AG04450 (cell line): ENCODE measurements at regions not wholly inside any gene's neighbourhood (a gene's known extent, or its start where the extent isn't known, plus 50 kb on each side); places are given as distances from the start of the nearest gene placed in this dataset.

ENCODE experiments used
- CTCF ChIA-PET: fragments of 300-600, 350-600 bp; formaldehyde crosslinking; extraction: SDS; loops from one replicate; lab custom pipeline; 2022; ENCODE audit warnings: antibody characterized with exemption, inconsistent platforms; lab: Charles Lee
- POLR2A ChIA-PET: fragments of 350-600 bp; formaldehyde crosslinking; extraction: SDS; loops from one replicate; lab custom pipeline; 2021; ENCODE audit warnings: antibody characterized with exemption, inconsistent platforms; lab: Yijun Ruan, JAX
- DNase-seq: peaks from one replicate; pipeline ENCODE4 v3.0.0-alpha.2; 2011; ENCODE audit warnings: low read depth, low spot score
- H3K27ac ChIP-seq: one replicate; pipeline ENCODE4 v1.5.1; 2012; ENCODE audit warnings: low read depth, low read length, control low read depth
- H3K27me3 ChIP-seq: one replicate; pipeline ENCODE4 v1.6.0; 2012; ENCODE audit warnings: low read length; ENCODE audit not compliant: control insufficient read depth, insufficient read depth
- H3K4me3 ChIP-seq: 2 replicates; pipeline ENCODE4 v1.5.1; 2011; ENCODE audit warnings: mild to moderate bottlenecking, low read depth, low read length, control low read depth
- H3K9me3 ChIP-seq: 2 replicates; pipeline ENCODE4 v1.5.1; 2012; ENCODE audit warnings: low read length; ENCODE audit not compliant: control insufficient read depth, insufficient read depth
- TF ChIP-seq, protein P1 (sequence below): IDR thresholded peaks from 2 replicates; pipeline ENCODE4 v1.5.1; 2011; ENCODE audit warnings: low read depth, low read length, control low read depth, inconsistent platforms

DNA sequence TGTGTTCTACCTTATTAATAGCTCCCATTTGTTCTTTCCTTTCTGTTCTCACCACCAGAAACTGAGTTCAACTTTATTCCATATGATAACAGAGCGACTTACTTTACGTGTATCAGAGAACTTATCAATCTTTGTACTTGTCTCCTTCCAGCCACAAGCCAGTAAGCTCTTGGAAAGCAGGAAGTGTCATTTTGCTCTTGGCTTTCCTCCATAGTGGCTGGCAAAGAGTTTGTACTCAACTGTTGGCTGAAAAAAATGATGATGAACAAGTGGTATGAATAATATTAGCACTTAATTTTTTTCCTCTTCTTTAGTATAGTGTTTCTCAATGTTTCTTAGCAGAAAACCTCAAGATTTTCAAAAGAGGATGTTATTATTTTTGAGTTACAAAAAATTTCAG lies 182.4 kb upstream of the TOM1L1 start:
- DNase-seq, result no peak
- POLR2A ChIA-PET, result no interaction called here
- CTCF ChIA-PET, result no interaction called here
- TF ChIP-seq, protein P1, sequence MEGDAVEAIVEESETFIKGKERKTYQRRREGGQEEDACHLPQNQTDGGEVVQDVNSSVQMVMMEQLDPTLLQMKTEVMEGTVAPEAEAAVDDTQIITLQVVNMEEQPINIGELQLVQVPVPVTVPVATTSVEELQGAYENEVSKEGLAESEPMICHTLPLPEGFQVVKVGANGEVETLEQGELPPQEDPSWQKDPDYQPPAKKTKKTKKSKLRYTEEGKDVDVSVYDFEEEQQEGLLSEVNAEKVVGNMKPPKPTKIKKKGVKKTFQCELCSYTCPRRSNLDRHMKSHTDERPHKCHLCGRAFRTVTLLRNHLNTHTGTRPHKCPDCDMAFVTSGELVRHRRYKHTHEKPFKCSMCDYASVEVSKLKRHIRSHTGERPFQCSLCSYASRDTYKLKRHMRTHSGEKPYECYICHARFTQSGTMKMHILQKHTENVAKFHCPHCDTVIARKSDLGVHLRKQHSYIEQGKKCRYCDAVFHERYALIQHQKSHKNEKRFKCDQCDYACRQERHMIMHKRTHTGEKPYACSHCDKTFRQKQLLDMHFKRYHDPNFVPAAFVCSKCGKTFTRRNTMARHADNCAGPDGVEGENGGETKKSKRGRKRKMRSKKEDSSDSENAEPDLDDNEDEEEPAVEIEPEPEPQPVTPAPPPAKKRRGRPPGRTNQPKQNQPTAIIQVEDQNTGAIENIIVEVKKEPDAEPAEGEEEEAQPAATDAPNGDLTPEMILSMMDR, result no peak
- peaks cover 7% of the 10 kb centered on the region; the same call in 1 of the 2 replicates for H3K9me3 ChIP-seq
- H3K4me3 ChIP-seq, result no peak overlapping the region
- H3K27ac ChIP-seq, result no peak overlapping the region
- no peaks in the 10 kb centered on the region for H3K27me3 ChIP-seq

DNA sequence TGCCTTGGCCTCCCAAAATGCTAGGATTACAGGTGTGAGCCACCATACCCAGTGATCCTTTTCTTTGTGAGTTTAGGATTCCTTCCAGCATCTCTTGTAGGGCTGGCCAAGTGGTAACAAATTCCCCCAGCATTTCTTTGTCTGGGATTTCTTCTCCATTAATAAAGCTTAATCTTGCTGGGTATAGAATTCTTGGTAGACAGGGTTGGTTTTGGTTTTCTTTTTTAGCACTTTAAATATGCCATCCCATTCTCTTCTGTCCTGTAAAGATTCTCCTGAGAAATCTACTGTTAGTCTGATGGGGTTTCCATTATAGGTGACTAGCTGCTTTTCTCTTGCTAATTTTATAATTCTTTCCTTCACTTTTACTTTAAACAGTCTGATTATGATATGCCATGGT lies 173.0 kb upstream of the TOM1L1 start:
- DNase-seq, result no peak
- CTCF ChIA-PET, result no interaction called here
- TF ChIP-seq, protein P1, result no peak
- Histone ChIP-seq H3K4me3 (no peak overlapping the region), H3K27me3 (no peaks in the 10 kb centered on the region), H3K9me3 (peaks cover 9% of the 10 kb centered on the region; the same call in 1 of the 2 replicates), H3K27ac (no peak overlapping the region)
- POLR2A ChIA-PET, result no interaction called here

DNA sequence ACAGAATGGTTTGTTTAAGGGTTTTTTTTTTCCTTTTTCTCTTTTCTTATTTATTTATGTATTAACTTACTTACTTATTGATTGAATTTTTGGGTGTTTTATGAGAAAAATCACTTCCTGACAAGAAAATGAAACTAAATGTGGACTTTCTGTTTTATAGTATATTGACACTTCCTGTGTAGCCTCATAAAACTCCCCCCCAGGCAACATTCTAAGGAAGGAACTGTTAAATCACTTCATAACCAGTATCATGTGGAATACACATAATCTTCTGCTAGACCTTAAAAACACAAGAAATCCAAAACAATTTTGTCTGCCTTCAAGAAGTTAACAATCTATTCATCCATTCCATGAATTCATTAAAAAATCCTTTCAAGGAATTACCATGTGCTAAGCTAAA lies 164.1 kb upstream of the TOM1L1 start:
- peaks cover 3% of the 10 kb centered on the region; the same call in 1 of the 2 replicates for H3K9me3 ChIP-seq
- ChIA-PET POLR2A (no interaction called here), CTCF (no interaction called here)
- H3K27me3 ChIP-seq, result no peaks in the 10 kb centered on the region
- no peak for DNase-seq
- no peak overlapping the region for H3K4me3 ChIP-seq
- TF ChIP-seq, protein P1, result no peak
- no peak overlapping the region for H3K27ac ChIP-seq

DNA sequence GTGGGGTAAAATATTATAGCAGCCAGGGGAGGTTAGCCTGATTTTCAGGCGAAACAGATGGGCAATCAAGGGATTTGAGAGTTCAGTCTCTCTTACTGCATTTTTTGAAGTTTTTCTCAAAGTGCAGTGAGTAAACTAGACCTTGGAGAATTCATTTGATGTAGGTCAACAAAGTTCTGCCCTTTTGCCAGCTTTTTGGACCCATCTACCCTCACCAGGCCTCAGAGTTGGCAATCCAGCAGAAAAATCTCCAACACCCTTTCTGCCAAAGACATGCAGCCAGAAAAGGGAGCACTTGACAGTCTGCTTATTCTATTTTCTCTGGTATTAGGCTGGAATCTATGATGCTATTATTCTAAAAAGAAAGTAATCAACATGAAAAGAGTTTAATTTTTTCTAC lies 162.2 kb upstream of the TOM1L1 start:
- peaks cover 3% of the 10 kb centered on the region; the same call in 1 of the 2 replicates for H3K9me3 ChIP-seq

DNA sequence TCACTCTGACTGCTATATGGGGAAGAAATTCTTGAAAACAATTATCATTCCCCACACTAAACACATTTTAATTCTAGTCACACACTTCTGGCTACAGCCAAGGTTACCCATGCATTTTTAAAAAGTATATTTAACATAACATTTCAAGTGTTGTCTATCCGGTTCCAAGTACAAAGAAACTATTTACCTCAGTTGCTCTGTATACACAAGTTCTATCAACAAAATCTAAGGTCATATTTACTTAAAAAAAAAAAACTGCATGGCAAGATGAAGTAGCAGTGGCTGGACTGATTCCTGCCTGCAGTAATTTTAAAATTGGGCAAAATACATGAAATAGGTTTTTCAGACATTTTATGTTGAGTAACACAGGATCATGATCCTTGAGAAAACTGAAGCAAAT lies 155.9 kb upstream of the TOM1L1 start:
- no peak for DNase-seq
- Histone ChIP-seq H3K9me3 (peaks cover 10% of the 10 kb centered on the region), H3K27ac (no peak overlapping the region), H3K4me3 (no peak overlapping the region), H3K27me3 (no peaks in the 10 kb centered on the region)
- ChIA-PET POLR2A (no interaction called here), CTCF (no interaction called here)
- TF ChIP-seq, protein P1, result no peak

More for the DNA sequence above, 162.2 kb upstream of the TOM1L1 start:
- no peak for DNase-seq
- POLR2A ChIA-PET, result no interaction called here
- no peaks in the 10 kb centered on the region for H3K27me3 ChIP-seq
- CTCF ChIA-PET, result no interaction called here
- H3K4me3 ChIP-seq, result no peak overlapping the region
- TF ChIP-seq, protein P1, result no peak
- H3K27ac ChIP-seq, result no peak overlapping the region
